GM18868 (cell line): ENCODE measurements at regions not wholly inside any gene's neighbourhood (a gene's known extent, or its start where the extent isn't known, plus 50 kb on each side); places are given as distances from the start of the nearest gene placed in this dataset.
"Not testable (repeated sequence)": the region's sequence is repeated elsewhere in the genome, so short reads cannot be mapped to it uniquely, and the experiment has no call there.

ENCODE experiments used
- ATAC-seq: cut with Tn5 transposase; IDR thresholded peaks from one replicate; pipeline ENCODE4 v1.9.1; 2021; ENCODE audit warnings: mild to moderate bottlenecking, moderate library complexity; ENCODE audit not compliant: unreplicated experiment

DNA sequence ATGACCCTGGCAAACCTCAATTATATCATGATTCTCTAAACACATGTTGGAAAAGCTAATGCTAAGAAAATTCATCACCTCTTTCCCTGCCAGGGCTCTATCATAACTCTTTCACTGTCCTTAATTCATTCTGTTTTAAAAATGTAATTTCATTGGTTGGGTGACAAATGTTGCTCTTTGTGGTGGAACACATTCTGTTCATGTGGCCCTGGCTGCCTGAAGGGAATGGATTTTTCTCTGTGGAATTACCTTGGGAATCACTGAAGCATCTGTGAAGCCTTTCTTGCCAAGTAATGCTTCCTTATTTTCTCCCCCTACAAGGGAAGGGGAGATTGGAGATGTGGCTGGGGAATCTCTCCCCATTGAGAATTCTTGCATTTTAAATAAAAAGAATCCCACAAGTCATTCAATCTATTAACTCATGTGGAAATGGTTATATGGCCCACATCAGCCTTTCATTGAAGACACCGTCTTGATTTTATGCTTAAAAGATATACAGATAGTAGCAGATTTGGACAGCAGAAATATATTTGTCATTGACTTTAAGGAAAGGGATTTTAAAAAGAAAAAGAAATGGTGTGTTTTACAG lies 201.8 kb upstream of the NMUR2 start:
- no peak for ATAC-seq

DNA sequence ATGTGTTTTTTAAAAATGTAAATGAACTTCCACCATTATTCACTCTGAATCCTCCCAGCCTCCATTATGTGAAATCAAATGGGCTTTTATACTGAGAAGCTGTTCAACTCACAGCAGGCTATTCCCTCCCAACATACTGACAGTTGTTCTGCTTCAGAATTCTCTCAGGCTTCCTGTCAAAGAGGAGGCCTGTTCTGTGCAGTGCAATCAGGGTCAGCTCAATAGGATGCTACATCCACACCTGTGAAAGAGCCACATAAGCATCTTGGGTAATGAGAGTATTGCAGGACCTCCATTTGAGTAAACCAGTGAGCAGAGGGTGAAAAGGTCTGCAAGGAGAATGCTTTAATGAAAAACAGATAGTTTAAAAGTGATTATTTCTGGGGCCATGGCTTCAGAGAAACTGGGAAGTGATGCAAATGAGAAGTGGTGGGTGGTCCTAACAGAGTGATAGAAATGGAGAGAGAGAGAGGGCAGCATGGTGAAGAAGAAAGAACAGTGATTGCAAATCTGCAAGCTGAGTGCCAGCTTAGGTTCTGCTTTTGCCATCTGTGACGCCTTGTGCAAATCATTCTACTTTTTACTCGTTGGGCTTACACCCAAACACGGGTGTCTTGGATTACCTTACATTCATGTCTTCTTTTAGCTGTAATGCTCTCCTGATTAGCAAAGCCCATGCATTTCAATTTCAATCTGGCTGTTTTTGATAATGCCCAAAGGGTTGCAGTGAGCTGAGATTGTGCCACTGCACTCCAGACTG lies 202.5 kb upstream of the NMUR2 start:
- ATAC-seq: no peak

DNA sequence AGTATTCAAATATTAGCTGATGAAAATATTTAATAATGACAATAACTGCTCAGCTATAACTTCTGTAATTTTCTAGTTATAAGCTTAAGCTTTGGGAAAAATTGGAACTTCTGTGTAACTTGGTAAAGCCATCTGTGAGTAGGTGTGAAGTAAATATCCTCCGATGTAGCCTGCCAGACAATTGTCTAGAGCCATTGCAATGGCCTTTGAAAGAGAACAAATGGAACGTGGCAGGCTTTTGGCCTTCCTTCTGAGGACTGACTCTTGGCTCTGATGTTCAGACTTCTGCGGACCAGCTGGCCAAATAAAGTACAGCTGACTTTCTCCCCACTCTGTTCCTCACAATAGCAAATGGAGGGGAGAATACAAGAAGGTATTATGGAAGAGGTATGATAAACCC lies 203.4 kb upstream of the NMUR2 start:
- no peak for ATAC-seq

DNA sequence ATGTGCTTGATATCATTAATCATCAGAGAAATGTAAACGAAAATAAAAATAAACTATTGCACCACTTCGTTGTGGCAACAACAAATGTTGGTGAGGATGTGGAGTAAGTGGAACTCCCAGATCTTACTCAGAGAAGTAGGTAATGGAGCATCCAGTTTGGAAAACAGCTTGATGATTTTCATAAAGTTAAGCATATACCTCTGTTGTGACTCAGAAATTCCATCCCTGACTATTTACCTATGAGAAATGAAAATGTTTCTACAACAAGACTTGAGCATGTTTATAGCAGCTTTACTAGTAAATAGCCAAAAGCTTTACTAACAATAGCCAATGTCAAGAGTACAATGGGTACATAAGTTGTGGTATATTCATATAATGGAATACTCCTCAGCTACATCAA lies 214.7 kb upstream of the NMUR2 start:
- ATAC-seq: no peak

DNA sequence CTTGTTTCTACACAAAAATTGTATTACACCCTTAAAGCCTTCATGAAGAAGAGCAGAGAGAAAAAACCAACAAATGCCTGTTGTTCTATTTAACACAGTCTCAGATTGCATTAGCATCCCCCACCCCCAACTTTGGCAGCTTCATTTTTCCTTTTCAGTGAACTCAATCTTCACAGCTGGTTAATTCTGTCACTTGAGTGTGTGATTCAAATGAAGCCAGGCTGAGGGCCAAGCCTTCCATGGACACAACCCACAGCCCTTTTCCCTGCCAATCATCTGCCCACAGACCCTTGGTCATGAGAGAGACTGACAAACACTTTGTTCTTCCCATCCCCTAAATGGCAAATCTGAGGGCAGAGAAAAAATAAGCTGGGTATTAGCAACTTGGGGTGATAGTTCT lies 217.5 kb upstream of the NMUR2 start:
- ATAC-seq: no peak

DNA sequence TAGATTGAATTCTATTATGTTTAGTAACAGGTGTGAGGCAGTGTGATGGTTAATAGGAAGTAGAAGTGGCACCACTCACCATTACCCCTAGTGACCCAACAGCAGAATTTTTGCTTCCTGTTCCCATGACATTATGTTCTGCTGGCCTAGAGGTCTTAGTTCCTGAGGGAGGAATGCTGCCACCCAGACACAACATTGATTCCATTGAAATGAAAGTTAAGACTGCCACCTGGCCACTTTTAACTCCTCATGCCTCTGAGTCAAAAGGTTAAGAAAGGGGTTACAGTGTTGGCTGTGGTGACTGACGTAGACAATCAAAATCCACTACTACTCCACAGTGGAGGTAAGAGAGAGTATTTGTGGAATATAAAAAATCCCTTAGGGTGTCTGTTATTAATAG lies 218.9 kb upstream of the NMUR2 start:
- no peak for ATAC-seq

DNA sequence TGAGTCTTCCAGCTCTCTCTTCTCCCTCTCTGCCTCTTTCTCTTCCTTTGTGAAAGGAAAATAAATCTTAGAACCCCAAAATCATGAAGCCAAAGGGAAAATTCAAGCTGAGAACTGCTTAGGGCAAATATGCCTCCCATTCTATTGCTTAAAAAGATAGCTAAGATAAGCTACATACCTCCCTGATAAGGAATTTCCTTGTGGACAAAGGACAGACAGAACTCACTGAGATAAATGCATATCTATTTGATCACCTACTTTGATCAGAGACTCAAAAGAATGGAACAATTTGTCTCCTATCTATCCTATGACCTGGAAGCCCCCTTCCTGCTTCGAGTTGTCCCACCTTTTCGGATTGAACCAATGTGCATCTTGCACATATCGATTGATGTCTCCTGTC lies 220.6 kb upstream of the NMUR2 start:
- no peak for ATAC-seq

DNA sequence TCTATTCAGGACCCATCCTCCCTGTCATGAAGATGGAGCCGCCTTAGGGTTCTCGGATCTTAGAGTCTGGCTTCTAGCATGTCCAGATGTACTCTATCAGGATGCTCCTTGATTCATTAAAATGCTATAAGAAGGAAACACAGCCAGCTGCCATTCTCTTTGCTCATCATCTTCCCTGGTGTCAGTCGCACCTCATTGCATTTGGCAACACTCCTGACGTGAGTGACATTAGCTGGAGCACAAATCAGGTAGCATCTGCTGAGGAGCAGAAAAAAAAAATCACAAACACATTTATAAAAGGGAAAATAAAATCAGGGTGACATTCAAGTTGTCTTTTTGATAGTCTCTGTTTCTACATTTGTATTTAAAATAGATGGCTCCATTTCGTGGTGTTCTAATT lies 226.1 kb upstream of the NMUR2 start:
- no peak for ATAC-seq

DNA sequence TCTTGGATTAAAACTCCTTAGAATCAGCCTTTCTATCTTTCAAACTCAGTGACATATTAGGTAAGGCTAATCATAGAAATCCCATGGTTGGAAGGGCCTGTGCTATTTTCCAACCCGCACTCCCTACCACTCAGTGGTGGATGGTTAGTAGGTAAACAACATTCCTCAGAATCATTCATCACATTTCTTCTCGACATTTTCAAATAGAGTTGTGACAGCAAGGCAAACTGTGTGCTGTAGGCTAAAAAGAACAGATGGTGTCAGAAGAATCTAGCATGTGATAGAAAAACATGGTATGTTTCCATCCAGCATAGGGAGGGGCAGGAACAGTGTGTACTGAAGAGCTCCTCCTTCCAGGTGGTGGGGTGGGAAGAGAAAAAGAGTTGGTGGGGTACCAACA lies 227.3 kb upstream of the NMUR2 start:
- ATAC-seq: no peak

DNA sequence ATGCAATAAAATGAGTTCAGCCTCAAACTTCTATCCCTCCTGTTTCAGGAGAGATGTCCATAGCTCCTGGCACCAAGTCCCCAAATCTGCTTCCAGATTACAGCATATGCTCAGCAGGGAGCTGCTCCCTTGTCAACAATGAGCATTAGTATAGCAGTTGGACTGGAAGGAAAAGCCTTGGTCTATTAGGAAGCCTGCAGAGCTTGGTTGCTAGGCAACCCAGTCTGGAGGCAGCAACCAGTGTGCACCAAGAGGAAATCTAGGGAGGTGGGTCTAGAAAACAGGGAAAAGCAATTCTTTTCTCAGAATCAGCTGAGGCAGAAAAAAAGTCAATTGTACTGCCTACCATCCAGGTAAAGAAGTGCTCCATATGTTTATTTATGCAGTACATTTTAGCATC lies 229.5 kb upstream of the NMUR2 start:
- ATAC-seq: no peak

DNA sequence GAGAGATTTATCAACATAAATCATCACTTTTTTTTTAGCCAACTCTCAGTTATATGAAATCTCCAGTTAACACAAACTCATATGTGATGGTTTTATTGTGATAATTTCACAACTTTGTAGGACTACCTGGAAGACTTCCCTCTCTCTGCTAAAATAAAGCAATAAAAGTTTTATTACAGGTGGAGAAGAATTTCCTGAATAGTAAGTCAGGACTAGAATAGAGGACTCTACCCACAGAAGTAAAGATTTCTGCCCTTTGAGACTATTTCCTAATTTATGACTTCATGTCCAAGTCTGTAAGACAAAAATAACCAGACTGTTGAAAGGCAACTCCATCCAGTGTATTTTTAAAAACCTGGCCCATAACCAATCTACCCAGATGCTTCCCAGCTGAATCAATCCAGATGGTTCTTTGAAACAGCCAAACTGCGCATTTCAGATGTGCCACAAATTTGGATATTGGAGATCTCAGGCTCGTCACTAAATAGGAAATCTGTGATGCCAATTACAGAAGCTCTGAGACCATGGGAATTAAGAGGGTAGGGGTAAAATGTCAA lies 234.0 kb upstream of the NMUR2 start:
- no peak for ATAC-seq

DNA sequence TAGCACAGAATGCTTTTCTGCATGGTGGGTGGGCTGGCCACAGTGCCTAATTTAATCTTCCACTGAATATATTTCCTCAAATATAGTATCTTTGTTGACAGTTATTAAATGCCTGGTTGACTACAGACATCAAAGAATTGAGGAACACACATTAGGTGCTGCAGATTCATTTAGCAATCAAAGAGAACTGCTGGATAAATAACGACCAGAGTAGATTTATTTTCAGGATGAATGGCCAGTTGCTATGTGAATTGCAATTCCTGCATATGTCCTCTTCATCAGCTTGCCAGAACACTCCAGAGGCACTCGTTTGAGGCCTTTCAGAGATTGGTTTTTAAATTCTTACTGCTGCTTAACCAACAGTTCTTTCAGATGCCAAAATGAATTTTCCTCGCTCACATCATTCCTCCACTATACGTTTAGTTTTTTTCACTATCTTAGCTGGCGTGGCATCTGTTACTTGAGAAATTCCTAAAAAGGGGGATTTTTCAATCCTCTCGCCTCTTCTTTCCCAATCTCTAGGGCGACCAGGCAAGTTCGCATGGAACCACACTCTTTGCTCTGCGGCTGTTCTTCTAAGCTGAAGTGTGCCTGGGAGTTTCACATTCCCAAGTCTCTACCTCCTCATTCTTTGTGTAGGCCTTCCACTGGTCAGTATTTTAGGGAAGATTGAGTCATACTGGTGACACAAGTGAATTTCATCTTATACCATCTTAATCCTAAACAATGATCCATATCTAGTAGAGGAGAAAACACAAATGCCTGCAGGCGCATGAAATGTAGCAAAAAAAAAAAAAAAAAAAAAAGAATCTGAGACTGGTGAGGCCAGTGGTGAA lies 237.1 kb upstream of the NMUR2 start:
- ATAC-seq: no peak

DNA sequence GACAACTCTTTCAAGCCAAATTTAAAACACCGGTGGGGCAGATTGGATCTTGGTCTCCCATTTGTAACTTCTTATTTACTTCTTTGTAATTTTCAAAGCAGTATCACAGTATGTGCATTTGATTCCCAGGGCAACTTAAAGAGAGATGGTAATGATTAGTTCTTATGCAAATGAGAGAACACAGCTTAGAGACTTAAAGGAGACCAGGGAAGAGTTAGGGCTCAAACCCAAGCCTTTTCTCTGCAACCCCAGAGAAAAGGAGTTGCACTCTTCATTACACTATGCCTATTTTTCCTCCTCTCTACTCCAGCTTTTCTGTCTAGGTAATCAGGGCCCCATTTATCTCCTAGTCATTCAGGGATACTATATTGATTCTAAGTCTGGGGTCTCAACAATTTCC lies 237.8 kb upstream of the NMUR2 start:
- no peak for ATAC-seq

DNA sequence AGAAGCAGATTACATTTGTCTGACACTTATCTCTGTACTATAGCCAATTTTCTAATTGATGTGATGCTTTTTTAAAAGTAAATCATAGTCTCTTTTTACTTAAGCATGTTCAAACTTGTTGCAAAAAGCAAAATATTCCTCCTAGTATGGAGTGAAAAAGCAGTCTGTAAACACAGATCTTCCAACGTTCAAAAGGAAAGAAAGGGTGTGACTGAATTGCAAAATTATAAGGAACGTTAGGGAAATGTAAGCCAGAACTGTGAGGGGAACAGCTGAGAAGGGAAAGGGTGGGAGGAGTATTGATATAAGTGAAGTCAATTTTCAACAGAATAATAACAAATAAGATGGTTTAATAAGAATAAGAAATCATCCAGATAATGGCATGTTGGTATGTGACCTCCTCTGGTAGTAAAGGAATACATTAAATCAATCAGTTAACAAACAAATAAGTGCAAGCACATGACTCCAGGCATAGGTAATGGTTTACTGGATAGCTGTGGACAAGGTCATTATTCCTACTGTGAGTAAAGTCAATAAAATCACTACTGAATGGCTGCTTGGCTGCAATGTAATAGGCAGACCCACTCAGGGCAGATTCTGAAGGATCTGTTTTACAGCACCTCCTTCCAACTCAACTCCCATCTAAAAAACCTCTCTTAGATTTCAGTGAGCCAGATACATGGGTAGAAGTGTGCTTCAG lies 239.1 kb upstream of the NMUR2 start:
- no peak for ATAC-seq

DNA sequence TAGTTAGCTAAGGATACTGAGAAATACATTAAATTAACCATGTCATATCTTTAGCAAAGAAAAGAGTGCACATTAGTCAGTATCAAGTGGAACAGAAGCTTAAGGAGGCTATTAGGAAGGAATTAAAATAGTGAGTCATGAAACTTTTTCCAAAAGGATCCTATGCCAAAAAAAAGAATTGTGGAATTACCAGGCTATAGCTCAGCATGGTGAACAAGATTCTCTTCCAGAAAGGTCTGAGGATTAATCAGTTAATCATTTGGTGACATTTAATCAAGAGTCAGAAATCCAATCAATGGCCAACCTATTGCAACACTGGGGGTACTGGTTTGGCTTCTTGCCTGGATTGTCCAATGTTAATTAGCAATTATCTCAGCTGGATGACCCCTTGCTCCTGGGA lies 244.5 kb upstream of the NMUR2 start:
- ATAC-seq: no peak

DNA sequence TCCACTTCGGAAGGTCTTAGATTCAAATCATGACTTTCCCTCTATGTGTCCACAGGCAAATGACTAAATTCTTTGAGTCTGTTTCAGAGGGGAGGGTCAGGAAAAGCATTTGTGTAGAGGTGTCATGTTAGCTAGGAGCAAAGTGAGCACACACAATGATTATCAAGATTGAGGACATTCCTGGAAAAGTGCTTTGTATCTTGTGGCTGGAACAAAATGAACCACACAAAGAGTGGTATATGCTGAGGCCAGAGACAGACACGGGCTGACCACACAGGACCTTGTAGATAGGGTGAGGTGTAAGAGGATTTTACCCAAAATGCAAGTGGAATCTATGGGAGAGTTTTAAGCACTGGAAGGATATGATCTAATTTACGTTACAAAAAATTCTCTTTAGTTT lies 245.3 kb upstream of the NMUR2 start:
- ATAC-seq: no peak

DNA sequence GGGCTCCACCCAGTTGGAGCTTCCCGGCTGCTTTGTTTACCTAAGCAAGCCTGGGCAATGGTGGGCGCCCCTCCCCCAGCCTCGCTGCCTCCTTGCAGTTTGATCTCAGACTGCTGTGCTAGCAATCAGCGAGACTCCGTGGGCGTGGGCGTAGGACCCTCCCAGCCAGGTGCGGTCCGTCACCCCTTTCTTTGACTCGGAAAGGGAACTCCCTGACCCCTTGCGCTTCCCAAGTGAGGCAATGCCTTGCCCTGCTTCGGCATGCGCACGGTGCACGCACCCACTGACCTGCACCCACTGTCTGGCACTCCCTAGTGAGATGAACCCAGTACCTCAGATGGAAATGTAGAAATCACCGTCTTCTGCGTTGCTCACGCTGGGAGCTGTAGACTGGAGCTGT lies 254.4 kb upstream of the NMUR2 start:
- ATAC-seq: not testable (repeated sequence)

DNA sequence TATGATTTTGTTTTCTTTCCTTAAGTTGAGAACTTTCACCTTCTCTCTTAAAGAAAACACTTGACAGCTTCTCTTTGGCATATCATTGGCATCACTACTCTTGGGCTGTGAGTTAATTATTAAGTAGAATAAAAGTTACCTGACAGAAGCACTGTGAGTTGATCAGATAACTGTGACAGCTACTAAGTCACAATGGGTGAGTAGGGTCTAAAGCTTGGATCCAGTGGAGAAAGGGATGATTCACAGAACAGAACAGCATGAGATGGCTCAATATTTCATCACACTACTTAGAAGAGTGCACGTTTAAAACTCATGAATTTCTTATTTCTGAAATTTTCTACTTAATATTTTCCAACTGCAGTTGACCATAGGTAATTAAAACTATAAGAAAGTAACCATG lies 268.5 kb upstream of the NMUR2 start:
- no peak for ATAC-seq

DNA sequence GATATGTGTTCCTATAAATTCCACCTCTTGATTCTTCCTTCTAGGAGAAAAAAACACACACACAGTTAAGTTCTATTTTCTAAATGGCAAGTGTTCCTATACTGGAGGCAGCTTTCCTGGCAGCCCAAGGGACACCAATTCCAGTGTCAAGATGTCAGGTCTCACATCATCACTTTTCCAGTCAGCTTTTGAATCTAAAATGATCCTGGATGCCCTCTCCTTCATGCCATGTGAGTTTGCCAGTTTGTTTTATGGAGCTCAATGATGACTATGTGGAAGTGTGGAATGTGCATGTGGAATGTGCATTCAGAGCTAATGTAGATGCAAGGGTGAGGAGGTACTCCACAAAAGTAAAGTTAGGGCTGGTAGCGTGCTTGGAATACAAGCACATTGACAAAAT lies 269.3 kb upstream of the NMUR2 start:
- ATAC-seq: no peak

DNA sequence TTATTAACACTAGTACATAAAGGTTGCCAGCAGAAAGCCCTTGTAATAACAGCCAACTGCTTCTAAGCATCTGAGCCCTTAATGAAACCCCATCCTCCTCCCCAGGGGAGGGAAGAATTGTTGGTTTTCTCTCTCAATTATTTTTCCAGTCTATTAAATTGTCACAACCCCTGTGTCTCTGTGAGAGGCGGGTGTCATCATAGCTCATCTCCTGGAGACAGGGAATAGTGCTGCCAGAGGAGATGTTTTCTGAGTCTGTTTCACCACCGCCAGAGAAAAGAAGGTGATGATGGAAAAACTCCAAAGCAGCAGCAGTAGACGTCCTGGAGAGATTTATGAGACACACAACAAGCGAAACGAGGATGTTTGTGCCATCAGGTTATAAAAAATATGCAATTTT lies 271.1 kb upstream of the NMUR2 start:
- no peak for ATAC-seq

DNA sequence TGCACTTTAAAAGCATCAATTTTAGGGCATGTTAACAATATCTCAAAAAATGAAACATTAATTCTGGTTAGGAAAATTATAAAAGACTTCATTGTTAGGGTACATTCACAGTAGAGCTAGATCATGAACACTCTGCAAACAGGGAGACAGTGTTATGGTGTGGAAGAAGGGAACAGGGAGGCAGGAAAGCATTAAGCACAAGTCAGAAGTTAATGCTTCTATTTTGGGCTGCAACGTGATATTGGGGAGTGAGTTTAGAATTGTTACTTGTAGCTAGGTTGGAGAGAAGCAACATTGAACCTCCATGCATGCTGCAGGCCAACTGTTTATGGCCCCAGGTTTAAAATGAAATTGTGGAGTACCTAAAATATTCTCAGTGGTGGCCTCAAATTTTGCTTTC lies 278.1 kb upstream of the NMUR2 start:
- no peak for ATAC-seq
